Glomerular visceral epithelial cell (primary cell): ENCODE measurements at regions not wholly inside any gene's neighbourhood (a gene's known extent, or its start where the extent isn't known, plus 50 kb on each side); places are given as distances from the start of the nearest gene placed in this dataset.
"Not testable (repeated sequence)": the region's sequence is repeated elsewhere in the genome, so short reads cannot be mapped to it uniquely, and the experiment has no call there.

Experiments used
- DNase-seq: peaks from one replicate; pipeline ENCODE4 v3.0.0-alpha.2; 2016; ENCODE audit errors: extremely low spot score

DNA sequence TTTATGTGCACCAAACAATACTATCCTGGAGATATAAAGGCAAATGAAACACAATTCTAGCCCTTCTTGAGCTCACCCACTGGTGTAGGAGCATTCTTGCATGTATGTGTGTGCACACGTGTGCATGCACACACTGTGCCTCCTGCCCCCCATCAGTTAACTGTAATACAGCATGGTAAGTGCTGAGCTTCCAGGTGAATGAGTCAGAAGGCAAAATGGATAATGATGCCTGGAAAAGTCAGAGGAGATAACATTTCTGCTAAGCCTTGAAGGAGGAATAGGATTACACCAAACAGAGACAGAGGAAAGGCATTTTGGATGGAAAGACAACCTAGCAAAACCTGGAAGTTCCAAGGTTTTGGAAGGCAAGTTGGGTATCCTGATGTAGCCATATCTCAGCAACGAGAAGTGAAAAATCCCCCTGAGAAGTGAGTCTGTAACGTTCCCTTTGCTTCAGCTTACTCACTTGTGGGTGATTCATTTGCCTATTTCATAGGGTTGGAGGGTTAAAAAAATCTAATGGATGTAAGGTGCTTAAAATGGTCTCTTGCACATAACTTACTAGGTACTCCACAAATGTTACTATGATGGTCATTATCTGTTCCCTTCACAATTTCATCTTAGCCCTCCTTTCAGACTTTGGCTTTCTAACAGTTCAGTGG, 101.4 kb upstream of the STC2 start:
- peak; percentile 33 for DNase-seq

DNA sequence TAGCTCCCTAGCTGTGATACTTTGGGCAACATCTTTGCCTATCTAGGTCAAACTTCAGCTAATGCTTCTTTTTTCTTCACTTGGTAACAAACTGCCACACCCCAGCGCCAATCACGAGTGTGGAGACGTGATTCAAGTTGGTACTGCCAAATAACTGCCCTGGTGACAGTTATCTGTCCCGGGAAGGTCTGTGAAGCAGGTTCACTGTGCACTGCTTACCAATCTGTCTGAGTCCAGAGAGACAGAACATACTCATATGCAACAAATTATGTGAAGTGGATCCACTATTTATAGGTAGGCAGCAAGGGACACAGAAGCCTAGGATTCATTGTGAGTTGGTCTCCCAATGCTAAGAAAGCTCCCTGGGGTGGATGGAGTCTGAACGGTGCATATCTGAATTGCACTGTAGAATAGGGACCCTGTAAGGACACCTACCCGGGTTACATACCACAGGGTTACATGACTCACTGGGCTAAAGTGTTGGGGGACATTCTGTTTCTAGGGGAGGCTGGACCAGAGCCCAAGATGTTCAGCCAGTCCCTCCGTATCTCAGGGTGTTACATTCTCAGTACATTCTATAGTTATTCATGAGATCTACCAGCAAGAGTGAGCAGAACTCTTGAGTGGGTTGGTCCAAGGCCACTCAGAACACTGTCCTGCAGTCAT, 95.4 kb upstream of the STC2 start:
- DNase-seq, result no peak

GRCh38 chr5:173420108-173420507, 91.9 kb upstream of the STC2 start:
- no peak for DNase-seq

DNA sequence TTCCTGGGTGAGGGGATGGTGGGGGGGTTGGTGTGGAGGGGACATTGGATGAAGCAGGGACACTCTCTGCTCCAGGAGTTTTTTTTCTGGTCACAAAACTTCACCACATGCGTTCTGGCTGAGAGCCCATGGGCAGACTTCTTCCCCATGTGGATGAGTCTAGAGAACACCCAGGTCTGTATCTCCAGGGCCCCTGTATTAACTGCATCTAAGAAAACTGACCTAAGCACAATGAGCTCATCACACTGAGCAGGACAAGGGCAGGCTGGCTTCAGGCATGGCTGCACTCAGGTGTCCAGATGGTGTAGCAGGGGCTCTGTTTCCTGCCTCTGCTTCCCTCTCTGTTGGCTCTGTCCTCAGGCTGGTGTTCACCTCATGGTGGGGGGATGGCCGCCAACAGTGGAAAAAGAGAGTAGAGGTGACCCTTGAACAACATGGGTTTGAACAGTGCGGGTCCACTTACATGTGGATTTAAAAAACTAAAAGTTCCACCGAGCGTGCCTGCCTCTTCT, 85.3 kb upstream of the STC2 start:
- peak; percentile 88 for DNase-seq

DNA sequence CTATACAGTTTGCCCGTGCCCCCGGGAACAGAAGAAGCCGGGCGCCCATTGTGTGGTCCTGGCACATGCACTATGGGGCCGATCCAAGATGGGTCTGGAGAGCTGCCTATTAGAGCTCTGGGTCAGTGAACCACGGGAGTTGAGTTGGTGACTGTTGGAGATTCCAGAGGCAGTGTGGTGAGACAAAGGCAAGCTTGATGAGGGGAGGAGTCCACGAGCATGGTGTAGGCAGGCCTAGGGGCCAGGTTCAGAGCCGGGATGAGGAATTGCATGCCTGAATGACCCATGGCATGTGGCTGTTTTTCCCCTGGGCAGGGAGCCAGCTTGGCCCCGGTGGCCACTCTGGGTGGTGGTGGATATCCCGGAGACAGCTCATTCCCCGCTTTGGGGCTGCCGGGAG, 84.4 kb upstream of the STC2 start:
- peak; percentile 99 for DNase-seq

GRCh38 chr5:173411791-173412555, 83.8 kb upstream of the STC2 start:
- no peak for DNase-seq

GRCh38 chr5:173410459-173411233, 82.4 kb upstream of the STC2 start:
- DNase-seq, result no peak

DNA sequence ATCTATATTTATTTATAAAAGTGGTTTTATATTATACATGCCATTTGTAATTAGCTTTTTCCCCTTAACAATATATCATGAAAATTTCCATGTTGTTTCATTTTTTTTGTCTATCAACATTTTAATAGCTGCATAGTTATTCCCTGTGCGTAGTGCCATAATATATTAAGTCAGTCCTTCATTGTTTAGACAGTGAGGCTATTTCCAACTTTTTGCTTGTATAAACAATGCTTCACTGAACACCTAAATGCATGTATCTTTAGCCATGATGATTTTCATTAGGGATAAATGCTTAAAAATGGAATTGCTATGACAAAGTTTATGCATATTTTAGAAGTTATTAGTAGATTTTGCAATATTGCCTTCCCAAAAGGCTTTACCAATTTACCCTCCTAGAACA, 80.7 kb upstream of the STC2 start:
- no peak for DNase-seq

GRCh38 chr5:173399851-173400250, 71.6 kb upstream of the STC2 start:
- no peak for DNase-seq

- DNase-seq, result no peak
These were observed 69.3 kb upstream of the STC2 start for GRCh38 chr5:173397516-173397915.

- no peak for DNase-seq
These were observed 68.2 kb upstream of the STC2 start for GRCh38 chr5:173396311-173396993.

- DNase-seq, result no peak
These were observed 67.7 kb upstream of the STC2 start for GRCh38 chr5:173395933-173396308.

GRCh38 chr5:173395257-173395932, 67.2 kb upstream of the STC2 start:
- peak; percentile 50 for DNase-seq

GRCh38 chr5:173394701-173395100, 66.5 kb upstream of the STC2 start:
- no peak for DNase-seq

GRCh38 chr5:173392172-173392571, 64.0 kb upstream of the STC2 start:
- DNase-seq, result no peak

- no peak for DNase-seq
These were observed 62.8 kb upstream of the STC2 start for GRCh38 chr5:173391031-173391430.

DNA sequence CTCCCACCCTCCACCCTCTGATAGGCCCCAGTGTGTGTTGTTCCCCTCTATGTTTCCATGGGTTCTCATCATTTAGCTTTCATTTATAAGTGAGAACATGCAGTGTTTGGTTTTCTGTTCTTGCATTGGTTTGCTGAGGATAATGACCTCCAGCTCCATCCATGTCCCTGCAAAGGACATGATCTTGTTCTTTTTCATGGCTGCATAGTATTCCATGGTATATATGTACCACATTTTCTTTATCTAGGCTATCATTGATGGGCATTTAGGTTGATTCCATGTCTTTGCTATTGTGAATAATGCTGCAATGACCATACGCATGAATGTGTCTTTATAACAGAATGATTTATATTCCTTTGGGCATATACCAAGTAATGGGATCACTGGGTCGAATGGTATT, 59.1 kb upstream of the STC2 start:
- not testable (repeated sequence) for DNase-seq

GRCh38 chr5:173385832-173386360, 57.7 kb upstream of the STC2 start:
- DNase-seq, result peak; percentile 6

GRCh38 chr5:173383711-173384110, 55.5 kb upstream of the STC2 start:
- DNase-seq, result peak; percentile 59

DNA sequence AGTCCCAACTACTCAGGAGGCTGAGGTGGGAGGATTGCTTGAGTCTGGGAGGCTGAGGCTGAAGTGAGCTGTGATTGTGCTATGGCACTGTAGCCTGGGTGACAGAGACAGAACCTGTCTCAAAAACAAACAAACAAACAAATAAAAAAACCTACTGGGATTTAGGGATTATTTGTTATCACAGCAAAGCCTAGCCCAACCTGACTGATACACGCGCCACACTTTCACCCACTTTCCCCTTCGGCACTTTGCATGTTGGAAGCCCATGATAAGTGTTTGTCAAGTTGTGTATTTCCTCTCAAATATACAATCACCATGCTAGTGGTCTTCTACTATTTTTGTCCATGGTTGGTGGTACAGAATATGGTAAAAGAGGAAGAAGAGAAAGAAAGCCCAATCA, 50.5 kb upstream of the STC2 start:
- no peak for DNase-seq
